GM19351 (cell line): ENCODE measurements at regions not wholly inside any gene's neighbourhood (a gene's known extent, or its start where the extent isn't known, plus 50 kb on each side); places are given as distances from the start of the nearest gene placed in this dataset.

Experiments
- ATAC-seq: cut with Tn5 transposase; IDR thresholded peaks from one replicate; pipeline ENCODE4 v1.9.1; 2021; ENCODE audit warnings: mild to moderate bottlenecking, moderate library complexity; ENCODE audit not compliant: unreplicated experiment

DNA sequence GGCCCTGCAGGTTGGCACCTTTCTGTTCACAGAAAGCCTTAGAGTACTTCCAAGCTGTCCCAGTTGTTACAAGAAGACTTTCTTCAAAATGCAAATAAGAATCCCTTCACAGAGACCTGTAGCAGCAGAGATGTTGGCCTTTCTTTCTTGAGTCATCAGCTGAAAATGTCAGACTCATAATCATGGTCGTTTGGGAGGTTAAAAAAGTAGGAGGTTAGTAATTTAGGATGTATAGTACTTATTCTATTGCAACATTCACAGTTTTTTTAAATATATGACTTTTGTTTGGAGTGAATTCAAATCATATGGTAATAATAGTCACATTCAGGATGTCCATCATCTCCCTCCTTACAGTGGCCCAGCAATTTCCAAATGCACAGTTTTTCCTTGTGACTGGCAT lies 223.9 kb upstream of the GLI3 start:
- no peak for ATAC-seq

DNA sequence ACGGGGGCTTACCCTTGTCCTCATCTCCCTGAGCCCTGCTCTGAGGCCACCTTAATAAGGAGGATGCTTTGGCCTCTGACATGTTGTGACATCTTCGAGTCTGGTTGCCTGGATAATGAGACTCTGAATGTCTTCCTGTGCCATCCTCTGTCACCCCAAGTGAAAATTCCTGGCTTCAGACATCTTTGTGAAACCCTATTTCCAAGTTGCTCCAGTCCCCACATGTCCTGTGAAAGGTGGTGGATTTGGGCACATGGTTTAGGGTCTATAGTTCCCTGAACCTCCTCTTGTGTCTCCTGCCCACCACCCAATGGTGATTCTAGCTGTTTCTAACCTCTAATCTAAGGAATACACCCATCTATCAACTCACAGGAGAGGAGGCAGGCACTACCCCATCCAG lies 223.1 kb upstream of the GLI3 start:
- ATAC-seq = no peak

DNA sequence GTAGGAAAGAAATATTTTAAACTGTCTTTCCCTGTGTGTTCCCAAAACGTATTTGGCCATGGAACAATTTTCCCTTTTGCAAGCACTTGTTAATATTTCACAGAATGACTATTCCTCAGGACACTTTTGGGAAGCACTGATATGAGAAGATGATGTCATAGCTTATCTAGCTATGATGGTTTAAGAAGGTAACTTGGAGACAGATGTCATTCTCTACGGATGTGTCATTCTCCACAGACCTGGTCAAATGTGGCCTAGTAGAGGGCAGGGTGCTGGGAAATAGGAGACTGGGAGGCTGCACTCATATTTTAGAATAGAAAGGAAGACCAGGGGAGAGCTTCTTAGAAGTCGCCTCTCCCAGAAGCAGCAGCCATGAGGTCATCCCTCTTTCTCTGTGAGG lies 220.7 kb upstream of the GLI3 start:
- ATAC-seq = no peak

DNA sequence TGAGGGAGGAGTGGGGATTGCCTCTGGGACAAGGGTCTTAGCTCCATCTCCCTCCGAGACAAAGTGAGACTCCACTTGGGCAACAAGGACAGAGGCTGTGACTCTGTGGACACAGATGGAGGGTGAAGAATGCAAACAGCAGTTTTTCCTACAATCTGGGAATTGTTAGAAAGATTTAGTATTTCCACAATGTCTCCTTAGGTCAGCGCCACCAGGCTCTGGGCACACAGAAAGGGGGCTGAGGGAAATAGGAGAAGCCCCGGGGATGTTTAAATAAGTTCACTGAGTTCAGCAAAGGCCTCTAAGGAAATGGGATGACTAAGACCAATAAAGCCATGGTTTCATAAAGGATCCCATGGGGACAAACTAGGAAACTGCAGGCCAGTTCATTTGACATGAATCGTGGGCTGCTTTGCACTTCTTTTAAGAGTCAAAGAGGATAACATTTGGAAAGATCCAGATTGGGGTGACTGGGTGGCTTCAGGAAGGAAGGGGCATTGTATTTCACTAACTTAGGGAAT lies 219.8 kb upstream of the GLI3 start:
- ATAC-seq = no peak

DNA sequence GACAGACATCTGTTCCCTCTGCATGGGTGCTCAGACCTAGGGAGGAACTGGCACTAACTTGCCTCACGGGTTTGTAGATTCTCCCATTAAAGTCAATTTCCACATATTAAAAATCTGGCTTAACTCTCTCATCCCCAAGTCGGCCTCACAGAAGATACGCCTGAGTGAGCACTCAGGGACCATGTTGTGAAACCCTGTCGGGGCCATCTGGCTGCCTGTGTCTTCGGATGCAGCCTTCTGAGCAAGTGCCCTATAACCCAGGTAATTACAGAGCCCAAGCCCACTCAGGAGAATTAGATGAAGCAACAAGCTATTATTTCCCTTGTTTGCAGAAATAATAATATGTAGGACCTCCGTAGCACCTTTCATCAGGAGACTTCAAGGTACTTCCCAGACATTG lies 219.3 kb upstream of the GLI3 start:
- ATAC-seq = no peak

DNA sequence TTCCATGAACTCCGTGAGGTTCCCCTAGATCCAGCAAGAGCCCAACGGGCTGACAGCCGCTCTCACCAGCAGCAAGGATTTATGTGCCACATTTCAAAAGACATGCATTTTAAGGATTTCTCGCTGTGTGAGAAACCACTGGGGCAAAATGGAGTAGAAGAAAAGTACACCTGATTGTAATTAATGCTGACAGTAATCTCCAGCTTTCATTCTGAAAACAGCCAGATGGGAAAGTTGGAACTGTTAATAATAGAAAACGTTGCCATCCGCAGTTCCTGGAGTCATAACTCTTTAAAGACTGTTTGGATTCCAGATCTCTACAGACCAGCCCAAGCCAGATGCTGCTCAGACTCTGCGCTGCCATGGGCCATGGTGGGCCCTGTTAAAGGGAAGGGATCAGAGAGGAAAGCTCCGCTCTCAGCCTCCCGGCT lies 216.9 kb upstream of the GLI3 start:
- no peak for ATAC-seq

DNA sequence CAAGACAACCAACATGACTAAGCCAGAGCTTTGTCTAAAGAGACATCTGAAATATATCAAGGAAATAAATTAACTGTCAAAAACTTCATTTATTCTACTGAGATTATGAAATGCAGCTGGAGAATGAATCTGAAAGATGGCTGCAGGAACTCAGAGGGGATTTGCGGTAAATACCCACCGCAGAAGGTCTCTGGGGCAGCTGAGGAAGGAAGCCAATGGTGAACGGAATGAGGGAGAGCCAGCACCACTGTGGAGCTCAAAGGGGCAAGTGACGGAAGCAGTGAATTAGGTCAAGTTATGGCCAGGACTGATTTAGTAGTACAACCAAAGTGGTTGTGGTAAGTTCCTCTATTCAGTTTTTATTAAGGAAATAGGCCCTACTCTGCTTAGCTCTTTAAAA lies 215.3 kb upstream of the GLI3 start:
- ATAC-seq = no peak

DNA sequence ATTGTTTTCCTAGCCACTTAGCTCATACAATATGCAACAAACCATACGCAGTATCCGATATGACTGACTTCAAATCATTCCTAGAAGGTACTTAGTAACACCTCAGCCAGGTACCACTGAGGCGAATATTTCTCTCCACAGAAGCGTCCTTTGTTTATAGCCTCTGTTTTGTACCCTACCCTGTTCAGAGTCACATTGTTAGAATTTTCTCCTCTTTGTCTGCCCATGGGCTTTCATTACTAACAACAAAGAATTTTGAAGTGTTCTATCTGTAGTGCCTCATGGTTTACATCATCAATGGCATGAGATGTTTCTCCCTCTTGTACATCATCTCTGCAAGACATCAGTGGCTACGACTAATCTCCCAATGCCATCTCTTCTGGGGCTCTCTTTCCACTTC lies 212.4 kb upstream of the GLI3 start:
- ATAC-seq = no peak

DNA sequence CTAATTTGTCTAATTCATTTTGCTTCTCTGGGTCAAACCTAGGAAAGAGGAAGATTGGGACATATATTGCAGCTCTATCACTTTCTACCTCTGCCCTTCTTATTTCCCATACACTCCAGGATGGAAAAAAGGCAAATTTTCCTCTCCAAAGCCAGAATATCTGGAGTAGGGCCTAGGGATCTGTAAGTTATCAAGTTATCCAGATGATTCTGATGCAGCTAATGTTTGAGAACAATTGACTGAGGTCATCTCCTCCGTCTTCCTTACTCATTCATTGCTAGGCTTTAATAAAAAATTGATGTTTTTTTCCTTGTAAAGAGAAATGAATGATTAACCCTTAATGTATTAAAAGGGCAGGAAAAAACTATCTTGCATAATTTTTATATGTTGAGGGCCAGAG lies 211.9 kb upstream of the GLI3 start:
- ATAC-seq = no peak

DNA sequence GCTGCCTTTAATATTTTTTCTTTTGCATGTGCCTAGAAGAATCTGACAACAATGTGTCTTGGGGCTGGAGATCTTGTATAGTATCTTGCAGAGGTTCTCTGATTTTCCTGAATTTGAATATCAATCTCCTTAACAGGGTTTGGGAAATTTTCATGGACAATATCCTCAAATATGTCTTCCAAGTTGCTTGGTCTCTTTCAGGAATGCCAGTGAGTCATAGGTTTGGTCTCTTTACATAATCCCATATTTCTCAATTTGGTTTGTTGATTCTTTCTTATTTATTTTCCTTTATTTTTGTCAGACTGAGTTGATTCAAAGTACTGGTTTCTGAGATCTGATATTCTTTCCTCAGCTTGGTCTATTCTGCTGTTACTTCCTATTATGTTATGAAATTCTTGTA lies 208.7 kb upstream of the GLI3 start:
- no peak for ATAC-seq

DNA sequence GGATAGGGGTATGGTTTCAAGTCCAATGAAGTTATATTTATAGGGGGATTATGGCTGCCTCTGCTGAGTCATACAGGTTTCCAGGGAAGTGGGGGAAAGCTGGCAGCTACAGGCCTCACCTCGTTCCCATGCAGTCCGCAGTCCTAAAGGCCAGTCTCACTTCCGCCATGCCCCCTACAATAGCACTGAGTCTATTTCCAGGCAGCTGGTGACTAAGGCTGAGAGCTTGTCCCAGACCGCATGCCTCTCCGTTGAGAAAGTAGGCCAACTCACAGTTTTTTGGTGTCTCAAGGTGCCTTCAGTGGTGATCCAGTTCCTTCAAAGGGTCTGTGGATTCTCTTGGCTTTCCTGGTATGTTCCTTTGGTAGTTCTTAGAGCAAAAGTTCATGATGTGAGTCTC lies 203.9 kb upstream of the GLI3 start:
- ATAC-seq = no peak

DNA sequence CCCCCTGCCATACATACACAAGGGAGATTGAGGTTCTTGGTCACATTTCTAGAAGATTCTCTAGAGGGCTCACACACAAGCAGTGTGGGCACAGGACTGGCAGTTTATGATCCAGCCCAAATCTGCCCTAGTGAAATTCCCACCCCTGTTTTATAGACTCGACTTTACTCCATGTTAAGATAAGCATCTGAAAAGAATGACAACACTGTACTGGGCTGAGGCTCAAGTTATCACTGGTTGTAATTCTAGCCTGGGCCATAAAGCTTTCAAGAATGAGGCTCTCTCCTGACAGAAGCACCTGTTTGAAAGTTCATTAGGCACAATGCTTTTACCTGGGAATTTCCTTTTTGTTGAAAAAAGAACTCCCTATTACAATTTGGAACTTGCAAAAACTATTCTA lies 195.6 kb upstream of the GLI3 start:
- ATAC-seq = no peak

DNA sequence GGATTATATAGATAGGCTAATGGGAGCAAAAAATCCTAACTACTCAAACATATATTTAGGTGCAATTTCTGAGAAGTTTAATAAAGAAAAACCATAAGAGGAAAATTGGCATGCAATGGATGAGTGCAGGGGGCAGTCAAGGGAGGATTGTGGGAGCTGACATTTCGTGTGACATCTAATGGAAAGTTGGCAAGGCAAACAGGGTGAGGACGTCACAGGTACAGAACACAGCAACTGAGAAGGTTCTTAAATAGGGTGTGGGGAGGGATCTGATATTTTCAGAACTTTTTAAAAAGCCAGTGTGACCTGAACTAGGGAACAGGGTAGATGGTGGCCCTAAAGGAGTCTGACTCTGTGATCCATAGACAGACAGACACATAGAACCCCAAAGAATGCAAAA lies 194.9 kb upstream of the GLI3 start:
- ATAC-seq = no peak

DNA sequence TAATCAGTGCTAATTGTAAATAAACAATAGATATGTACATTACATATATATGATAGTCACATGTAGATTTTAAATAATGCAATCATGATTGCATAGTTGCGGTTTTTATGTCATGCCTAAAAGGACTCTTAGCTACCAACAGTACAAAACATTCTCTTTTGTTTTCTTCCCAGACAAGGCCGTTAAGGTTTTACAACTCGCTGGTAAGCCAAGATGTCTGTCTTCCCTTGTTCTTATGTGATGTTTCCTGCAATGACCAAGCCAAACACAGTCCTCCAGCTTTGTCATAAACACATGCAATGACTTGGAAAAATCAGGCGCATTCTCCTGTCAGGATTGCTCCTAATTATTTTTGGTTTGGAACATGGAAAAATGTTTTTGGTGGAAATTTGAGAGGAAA lies 192.3 kb upstream of the GLI3 start:
- no peak for ATAC-seq

DNA sequence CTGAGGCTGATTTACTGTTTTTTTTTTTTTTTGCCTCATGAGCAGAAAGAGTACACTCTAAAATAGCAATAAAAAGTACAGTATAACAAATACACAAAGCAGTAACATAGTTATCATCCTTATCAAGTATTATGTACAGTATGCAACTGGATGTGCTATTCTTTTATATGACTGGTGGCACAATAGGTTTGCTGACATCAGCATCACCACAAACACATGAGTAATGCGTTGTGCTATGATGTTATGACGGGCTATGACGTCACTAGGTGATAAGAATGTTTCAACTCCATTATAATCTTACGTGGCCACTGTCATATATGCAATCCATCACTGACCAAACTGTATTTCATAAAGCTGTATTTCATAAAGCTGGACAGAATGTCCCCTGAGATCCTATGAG lies 189.2 kb upstream of the GLI3 start:
- ATAC-seq = no peak

DNA sequence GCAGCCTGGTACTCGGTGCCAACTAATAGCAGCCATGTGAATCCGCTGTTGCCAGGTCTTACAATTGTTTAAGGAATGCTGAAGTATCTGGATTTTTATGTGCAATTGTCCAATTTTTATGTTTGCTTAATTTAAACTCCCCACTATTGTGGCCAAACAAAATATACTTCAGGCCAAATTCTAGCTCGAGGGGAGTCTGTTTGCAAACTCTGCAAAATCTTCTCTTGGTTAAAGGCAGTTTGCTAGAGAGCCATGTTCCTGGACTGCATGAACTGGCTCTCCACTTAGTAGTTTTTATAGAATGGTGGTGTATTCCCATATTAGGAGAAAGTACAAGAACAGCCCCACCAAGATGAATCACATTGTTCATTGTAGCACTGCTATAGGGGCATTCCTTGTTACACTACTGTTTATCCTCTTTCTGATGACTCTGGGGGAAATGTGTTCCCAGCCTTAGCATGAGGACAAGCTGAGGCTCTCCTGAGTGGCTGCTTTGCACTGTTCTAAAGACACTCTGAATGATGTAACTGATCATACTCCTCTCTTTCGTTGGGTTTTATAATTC lies 178.0 kb upstream of the GLI3 start:
- no peak for ATAC-seq

DNA sequence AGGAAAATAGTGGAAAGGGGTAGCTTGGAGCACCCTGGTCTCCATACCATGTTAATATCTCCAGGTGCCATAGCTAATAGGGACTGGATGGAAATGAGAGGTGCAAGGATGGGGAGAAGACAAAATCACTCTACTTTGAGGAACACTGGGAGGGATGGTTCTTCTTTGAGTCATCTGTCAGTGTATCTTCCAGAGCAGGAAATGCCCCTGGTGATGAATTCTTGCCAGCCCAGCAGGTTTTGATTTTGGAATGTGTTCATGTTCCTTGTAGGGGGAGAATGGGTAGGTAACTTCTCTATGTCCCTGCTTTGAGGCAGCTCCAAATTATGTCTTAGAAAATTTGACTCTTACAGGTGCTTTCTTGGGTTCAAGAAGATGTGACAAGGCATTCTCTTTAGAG lies 177.0 kb upstream of the GLI3 start:
- no peak for ATAC-seq

DNA sequence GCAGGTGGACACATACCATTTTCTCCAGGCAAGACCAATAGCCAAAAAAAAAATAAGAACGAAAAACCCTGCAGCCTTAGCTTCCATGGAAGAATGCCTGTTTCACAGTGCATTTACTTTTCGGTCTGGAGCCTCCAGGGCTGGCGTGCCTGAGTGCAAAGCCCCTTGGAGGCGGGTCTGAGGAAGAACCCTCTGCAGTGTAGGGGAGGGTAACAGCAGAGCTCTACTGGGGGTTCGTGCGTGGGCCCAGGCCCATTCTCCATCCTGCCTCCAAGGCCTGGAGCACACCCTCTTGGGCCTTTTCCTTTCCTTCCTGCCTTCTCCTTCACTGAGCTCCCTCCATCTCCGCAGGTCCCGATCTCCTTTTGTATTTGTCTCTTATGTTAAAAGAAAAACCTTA lies 172.3 kb upstream of the GLI3 start:
- ATAC-seq = no peak

DNA sequence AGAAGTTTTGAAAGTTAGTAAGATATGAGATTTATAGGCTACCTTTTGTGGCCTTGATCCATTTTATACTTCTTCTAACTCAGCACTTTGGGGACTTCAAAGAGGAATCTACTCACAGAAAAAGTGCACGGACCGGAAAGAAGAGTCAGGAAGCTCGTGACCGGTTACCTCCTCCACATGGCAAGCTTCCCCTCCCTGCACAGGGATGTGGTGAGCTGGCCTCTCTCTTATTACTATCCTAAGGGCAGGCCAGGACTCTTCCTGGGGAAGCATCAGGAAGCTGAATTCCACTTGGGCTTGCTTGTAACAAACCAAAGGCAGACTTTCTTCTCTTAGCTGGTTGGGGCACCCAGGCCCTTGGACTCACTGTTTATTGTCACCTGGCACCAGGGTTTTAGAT lies 170.8 kb upstream of the GLI3 start:
- ATAC-seq = no peak

DNA sequence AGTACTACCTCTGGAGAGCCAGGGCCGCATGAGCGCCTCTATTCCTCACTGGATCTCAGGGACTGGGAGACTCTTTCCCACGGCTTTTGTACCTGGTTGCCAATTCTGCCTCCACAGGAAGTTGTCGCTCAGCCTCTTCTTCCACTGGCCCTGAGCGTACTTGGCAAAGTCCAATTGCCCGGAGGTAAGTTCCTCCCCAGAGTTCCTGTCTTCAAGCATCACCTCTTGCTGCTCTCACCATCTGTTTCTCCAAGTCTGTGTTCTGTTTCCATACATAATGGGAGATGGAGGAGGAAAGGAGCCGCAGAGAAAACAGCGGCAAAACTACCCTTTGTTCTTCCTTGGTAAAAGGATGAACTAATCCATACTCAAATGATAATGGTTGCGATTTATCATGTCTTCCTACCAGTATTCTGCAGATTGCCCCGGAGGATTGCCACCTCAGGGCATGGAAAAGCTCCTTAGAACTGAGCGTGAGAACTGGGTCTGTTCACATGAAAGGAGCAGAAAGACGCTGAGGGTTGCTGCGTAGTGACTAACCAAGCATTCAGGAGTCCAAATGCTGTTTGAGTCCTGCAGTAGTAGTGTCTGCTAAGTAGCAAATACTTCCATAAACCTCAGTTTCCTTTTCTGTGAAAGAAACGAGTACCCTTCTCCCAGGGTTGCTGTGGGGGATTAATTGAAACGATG lies 170.2 kb upstream of the GLI3 start:
- ATAC-seq = no peak

DNA sequence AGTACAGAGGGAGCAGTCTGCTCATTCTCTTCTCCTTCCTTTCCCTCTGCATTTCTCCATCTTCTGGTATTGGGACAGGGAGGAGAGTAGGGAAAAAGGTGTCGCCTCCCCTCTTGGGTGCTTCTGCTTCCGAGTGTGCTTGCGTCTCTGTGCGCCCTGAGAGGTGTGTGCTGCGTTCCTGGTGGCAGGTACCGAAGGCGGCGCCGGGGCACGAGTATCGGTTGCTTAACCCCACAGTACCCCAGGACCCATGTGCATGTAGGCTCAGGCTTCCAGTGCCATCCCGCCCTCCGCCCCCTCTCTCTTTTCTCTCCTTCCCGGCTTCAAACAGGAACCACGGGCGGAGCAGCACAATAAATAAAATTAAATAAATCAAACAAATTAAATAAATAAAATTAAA lies 169.3 kb upstream of the GLI3 start:
- no peak for ATAC-seq

DNA sequence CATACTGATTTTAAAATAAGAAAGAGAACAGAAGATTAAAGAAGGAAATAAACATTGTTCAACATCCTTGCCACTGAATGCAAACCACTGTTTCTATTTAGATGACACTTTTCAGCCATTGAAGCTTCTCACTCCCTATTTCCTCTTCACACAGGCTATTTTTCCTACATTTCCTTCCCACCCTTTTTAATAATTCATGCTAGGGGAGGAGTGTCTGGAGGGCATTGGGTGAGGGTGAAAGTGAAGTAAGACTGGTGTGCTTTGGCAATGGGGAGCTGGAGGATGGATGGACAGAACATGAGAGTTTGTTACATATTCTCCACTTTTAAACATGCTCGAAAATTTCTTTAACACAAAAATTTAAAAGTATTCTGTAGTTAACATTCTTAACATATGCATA lies 168.8 kb upstream of the GLI3 start:
- ATAC-seq = no peak

DNA sequence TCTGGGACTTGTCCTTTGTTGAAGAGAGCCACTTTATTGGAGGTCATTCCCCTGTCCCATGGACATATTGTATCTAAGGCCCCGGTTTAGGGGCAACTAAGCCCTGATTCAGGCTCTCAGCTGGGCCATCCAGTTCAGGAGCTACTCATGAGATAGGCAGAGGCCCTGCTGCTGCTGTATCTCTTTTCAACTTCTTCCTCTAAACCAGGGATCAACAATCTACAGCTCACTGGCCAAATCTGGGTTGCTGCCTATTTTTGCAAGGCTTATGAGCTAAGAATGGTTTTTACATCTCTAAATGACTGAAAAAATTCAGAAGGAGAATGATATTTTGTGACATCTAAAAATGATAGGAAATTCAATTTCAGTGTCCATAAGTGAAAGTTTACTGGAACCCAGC lies 166.8 kb upstream of the GLI3 start:
- no peak for ATAC-seq
